Vagina (tissue), 2 donors: ENCODE measurements at regions not wholly inside any gene's neighbourhood (a gene's known extent, or its start where the extent isn't known, plus 50 kb on each side); places are given as distances from the start of the nearest gene placed in this dataset.

Experiments
- DNase-seq, 2 donors: peaks; one replicate each; pipeline ENCODE4 v3.0.0-alpha.2; 2017; ENCODE audit errors: extremely low spot score in 2 of 2
- H3K27ac ChIP-seq: fragments of 200-600 bp; sonication (generic); one replicate; pipeline ENCODE4 v1.5.1; 2019
- H3K27me3 ChIP-seq: fragments of 200-600 bp; sonication (generic); one replicate; pipeline ENCODE4 v1.5.1; 2019
- H3K36me3 ChIP-seq, 2 donors: fragments of 200-600 bp; sonication (generic); one replicate each; pipeline ENCODE4 v1.5.1; 2017 to 2019
- H3K4me1 ChIP-seq: fragments of 200-600 bp; sonication (generic); one replicate; pipeline ENCODE4 v1.5.1; 2019
- H3K4me3 ChIP-seq, 2 donors: fragments of 200-600 bp; sonication (generic); 1 replicate in 1 of 2; 2 replicates in 1 of 2; pipeline ENCODE4 v1.5.1; 2016 to 2019
- H3K9me3 ChIP-seq: fragments of 200-600 bp; sonication (generic); one replicate; pipeline ENCODE4 v1.5.1; 2019
- POLR2A ChIP-seq, 2 donors: fragments of 450-650 bp; IDR thresholded peaks; one replicate each; pipeline ENCODE4 v1.6.1; 2017; ENCODE audit warnings: antibody characterized with exemption in 2 of 2, mild to moderate bottlenecking in 2 of 2, moderate library complexity in 2 of 2
- POLR2AphosphoS5 ChIP-seq, 2 donors: sonication (generic); formaldehyde crosslinking; IDR thresholded peaks; one replicate each; pipeline ENCODE4 v1.9.0; 2017; ENCODE audit warnings: antibody characterized with exemption in 2 of 2, mild to moderate bottlenecking in 2 of 2, low read depth in 1 of 2; ENCODE audit not compliant: insufficient read depth in 1 of 2
- intact Hi-C: fragments of 100-400 bp; cut with DNase I; formaldehyde crosslinking; loops from one replicate; pipeline ENCODE4 v1.15.1; 2023
- TF ChIP-seq, protein P1 (sequence below), 3 experiments: fragments of 450-650 bp in 2 of 3; fragments of 200-600 bp in 1 of 3; sonication (generic) in 1 of 3; IDR thresholded peaks; one replicate each; pipeline ENCODE4 v1.5.1; 2017 to 2019; ENCODE audit warnings: antibody characterized with exemption in 3 of 3, mild to moderate bottlenecking in 2 of 3, moderate library complexity in 2 of 3

DNA sequence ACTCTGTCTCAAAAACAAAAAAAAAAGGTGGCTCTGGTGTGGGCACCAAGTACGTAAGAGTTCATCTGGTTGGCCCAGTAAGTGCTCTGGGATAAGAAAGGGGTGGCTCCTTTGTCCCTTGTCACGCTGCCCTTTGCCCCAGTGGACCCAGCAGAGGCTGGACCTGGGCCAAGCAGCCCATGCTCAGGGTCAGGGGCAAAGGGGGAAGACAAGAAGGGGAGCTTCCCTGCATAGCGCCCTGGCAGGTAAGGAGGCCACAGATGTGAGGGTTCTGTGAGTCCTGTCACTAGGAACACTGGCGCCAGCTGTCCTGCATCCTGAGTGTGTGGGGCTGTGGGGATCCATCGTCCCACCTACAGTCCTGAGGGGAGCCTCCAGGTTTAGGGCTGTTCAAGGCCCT, 65.3 kb downstream of the GADD45G start:
- intact Hi-C loops, result no loop called here
- Histone ChIP-seq H3K4me3 (no peak overlapping the region), H3K9me3 (no peaks in the 10 kb centered on the region), H3K27ac (no peak overlapping the region), H3K36me3 (no peaks in the 10 kb centered on the region), H3K27me3 (no peaks in the 10 kb centered on the region), H3K4me1 (peaks cover 12% of the 10 kb centered on the region)
- DNase-seq, result no peak
- TF ChIP-seq POLR2A (IDR thresholded peaks at IDR 0.05) (no peak), POLR2AphosphoS5 (IDR thresholded peaks at IDR 0.05; ENCODE audit: insufficient read depth in 1 of 2, low read depth in 1 of 2) (no peak)
- TF ChIP-seq, protein P1, sequence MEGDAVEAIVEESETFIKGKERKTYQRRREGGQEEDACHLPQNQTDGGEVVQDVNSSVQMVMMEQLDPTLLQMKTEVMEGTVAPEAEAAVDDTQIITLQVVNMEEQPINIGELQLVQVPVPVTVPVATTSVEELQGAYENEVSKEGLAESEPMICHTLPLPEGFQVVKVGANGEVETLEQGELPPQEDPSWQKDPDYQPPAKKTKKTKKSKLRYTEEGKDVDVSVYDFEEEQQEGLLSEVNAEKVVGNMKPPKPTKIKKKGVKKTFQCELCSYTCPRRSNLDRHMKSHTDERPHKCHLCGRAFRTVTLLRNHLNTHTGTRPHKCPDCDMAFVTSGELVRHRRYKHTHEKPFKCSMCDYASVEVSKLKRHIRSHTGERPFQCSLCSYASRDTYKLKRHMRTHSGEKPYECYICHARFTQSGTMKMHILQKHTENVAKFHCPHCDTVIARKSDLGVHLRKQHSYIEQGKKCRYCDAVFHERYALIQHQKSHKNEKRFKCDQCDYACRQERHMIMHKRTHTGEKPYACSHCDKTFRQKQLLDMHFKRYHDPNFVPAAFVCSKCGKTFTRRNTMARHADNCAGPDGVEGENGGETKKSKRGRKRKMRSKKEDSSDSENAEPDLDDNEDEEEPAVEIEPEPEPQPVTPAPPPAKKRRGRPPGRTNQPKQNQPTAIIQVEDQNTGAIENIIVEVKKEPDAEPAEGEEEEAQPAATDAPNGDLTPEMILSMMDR (IDR thresholded peaks at IDR 0.05), result no peak

DNA sequence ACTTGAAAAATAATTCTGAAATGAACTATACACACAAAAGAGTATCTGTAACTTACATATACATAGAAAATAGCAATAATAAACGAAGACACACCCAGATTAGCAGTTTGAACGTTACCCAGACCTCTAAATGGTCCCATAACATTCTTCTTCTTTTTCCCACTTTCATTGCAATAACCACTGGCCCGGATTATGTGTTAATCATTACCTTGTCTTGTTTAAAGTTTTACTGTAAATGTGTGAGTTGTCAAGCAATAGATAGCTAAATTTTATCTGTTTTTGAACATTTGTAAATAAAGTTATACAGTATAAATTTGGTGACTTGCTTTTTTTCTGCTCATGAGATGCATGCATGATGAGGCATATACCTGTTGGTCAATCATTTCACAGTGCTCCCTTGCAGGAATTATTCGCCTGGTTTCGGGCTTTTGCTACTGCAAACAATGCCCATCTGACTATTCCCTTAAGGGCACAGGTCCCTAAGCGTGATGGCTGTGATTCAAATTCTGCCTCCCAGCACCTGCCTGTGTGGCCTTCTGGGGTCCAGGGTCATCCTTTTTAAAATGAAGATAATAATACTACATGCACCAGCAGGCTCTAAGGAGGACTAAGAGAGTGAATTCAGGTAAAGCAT, 66.1 kb downstream of the GADD45G start:
- Histone ChIP-seq H3K4me3 (no peak overlapping the region), H3K27me3 (no peaks in the 10 kb centered on the region), H3K9me3 (no peaks in the 10 kb centered on the region), H3K27ac (no peak overlapping the region), H3K36me3 (no peaks in the 10 kb centered on the region), H3K4me1 (peaks cover 16% of the 10 kb centered on the region)
- intact Hi-C loops, result no loop called here
- TF ChIP-seq POLR2AphosphoS5 (IDR thresholded peaks at IDR 0.05; ENCODE audit: insufficient read depth in 1 of 2, low read depth in 1 of 2) (no peak), POLR2A (IDR thresholded peaks at IDR 0.05) (no peak)
- TF ChIP-seq, protein P1 (IDR thresholded peaks at IDR 0.05), result no peak
- DNase-seq, result no peak

DNA sequence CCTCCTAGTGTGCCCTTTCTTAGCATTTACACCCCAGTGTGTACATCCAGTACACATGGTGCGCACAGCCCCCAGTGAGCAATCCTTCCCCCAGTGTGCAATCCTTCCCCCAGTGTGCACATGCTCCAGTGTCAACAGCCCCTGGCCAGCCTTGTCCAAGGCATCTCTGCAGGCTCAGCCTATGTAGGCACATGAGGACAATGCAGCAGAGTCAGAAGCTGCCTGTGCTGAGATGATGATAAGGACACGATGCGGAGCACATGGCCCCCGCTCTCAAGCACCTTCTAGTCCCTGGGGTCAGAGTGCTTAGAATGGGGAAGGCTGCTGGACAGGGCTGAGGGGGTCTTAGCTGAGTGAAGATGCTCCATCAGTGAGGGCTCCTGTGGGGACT, 69.8 kb downstream of the GADD45G start:
- Histone ChIP-seq H3K27me3 (no peaks in the 10 kb centered on the region), H3K9me3 (no peaks in the 10 kb centered on the region), H3K4me1 (peaks cover 47% of the 10 kb centered on the region), H3K27ac (no peak overlapping the region), H3K36me3 (no peaks in the 10 kb centered on the region), H3K4me3 (no peak overlapping the region)
- intact Hi-C loops, result no loop called here
- no peak for DNase-seq
- TF ChIP-seq POLR2A (IDR thresholded peaks at IDR 0.05) (no peak), POLR2AphosphoS5 (IDR thresholded peaks at IDR 0.05; ENCODE audit: insufficient read depth in 1 of 2, low read depth in 1 of 2) (no peak)
- TF ChIP-seq, protein P1 (IDR thresholded peaks at IDR 0.05), result no peak

DNA sequence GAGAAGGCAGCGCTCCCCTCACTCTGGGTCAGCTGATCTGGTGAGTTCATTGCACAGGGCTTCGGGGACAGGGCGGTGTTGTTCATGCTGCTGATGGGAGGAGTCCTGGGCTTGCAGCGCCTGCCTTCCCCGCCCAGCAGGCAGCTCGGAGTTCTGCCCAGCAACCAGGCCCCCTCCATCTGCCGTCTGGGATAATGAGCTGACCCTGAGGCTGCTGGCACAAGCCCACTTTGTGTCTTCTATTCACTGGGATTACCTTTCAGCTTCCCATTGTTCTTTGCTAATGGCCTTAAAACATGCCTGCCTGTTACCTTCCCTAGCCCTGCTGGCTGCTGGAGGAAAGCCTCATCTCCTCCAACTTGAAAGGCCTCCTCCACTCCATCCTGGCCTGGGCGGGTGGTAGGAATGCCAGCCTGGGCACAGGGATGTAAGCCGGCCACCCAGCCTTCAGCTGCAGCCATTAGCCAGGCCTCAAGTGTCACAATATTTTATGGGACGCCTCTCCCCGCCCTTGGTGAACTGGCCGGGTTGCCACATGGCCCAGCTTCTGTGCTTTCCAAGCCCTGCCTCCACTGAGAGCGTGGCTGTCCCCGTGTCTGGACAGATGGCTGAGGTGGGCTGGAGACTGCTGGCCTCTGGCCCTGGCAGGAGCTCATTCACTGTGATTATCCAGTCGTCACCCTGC, 70.4 kb downstream of the GADD45G start:
- intact Hi-C loops, result no loop called here
- DNase-seq, result no peak
- Histone ChIP-seq H3K4me3 (no peak overlapping the region), H3K27me3 (no peaks in the 10 kb centered on the region), H3K9me3 (no peaks in the 10 kb centered on the region), H3K36me3 (no peaks in the 10 kb centered on the region), H3K27ac (peak overlapping the region; percentile 44), H3K4me1 (peaks cover 47% of the 10 kb centered on the region)
- no peak for TF ChIP-seq POLR2A (IDR thresholded peaks at IDR 0.05)
- TF ChIP-seq POLR2AphosphoS5 (IDR thresholded peaks at IDR 0.05; ENCODE audit: insufficient read depth in 1 of 2, low read depth in 1 of 2), result peak in 1 of 2 donors; percentile 28

DNA sequence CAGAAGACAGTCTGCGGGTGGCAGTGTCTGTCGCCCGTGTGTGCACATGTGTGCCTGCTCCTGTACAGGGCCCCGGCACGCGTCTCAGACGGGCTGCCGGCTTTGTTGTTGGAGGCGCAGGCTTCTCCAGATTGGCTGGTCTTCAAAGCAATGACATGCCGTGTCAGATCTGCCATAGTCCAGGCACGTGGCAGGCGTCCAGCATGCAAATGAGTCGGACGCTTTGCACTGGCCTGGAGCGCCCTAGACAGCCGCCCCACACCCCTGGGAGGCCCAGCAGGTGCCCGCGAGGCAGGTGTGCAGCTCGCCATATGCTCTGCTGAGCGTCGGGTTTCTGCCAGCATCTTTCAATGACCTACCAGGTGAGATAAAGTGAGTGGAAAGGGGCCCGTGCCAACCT, 71.5 kb downstream of the GADD45G start:
- TF ChIP-seq POLR2A (IDR thresholded peaks at IDR 0.05) (no peak), POLR2AphosphoS5 (IDR thresholded peaks at IDR 0.05; ENCODE audit: insufficient read depth in 1 of 2, low read depth in 1 of 2) (no peak)
- TF ChIP-seq, protein P1 (IDR thresholded peaks at IDR 0.05), result no peak
- Histone ChIP-seq H3K36me3 (no peaks in the 10 kb centered on the region), H3K27me3 (no peaks in the 10 kb centered on the region), H3K4me1 (peaks cover 47% of the 10 kb centered on the region), H3K9me3 (no peaks in the 10 kb centered on the region), H3K27ac (no peak overlapping the region), H3K4me3 (no peak overlapping the region)
- intact Hi-C loops, result no loop called here
- DNase-seq, result no peak
